ENCODE measurements at regions not wholly inside any gene's neighbourhood (a gene's known extent, or its start where the extent isn't known, plus 50 kb on each side); places are given as distances from the start of the nearest gene placed in this dataset.

DNA sequence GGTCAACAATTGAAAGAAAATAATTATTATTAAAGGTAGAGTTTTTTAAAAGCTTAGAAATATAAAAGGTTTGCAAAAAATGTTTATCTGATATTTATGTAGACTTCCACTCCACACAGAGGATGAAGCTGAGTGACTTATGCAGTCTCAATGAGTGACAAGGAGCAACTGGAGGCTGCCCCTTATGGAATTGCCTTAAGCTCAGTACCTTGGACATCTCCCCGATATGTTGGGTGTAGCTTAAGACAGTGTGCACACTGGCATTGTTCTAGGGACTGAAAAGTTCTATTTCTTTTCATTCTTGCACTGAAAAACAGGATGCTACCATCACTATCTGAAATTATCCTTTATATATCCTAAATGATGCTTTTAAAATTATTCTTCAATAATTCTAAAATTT is 292.1 kb downstream of the PRDM5 start:
- no peak overlapping the region for H3K4ac ChIP-seq (ENCODE audit: low read depth, low read length)
- no CpG with 5 or more reads among the region's 1 CpG for WGBS (ENCODE audit: extremely low coverage, insufficient read length, low lambda C conversion rate)
- H4K8ac ChIP-seq (replicated peaks; ENCODE audit: insufficient read length, low read depth, low read length), result no peak overlapping the region
- H3K27me3 ChIP-seq (ENCODE audit: insufficient read depth, low read length), result no peaks in the 10 kb centered on the region
- no peaks in the 10 kb centered on the region for H3K79me2 ChIP-seq (ENCODE audit: insufficient read depth, low read length)
- H3K4me3 Mint-ChIP-seq, result no peak overlapping the region
- no peaks in the 10 kb centered on the region for H3K4me1 ChIP-seq (ENCODE audit: insufficient read depth, low read length)
- H3K23me2 ChIP-seq (ENCODE audit: insufficient read length, low read depth, low read length, poor library complexity, severe bottlenecking), result no peaks in the 10 kb centered on the region
- DNase-seq, result no peak
- no peak overlapping the region for H2BK120ac ChIP-seq (ENCODE audit: low read depth, low read length, poor library complexity, severe bottlenecking)
- H3K27ac Mint-ChIP-seq, result no peak overlapping the region
- H4K20me1 ChIP-seq (ENCODE audit: control insufficient read depth, insufficient read depth, insufficient read length), result no peaks in the 10 kb centered on the region
- H3K23ac ChIP-seq (ENCODE audit: insufficient read length, low read depth, low read length), result no peak overlapping the region
- no peak overlapping the region for H2BK5ac ChIP-seq (ENCODE audit: insufficient read length, low read length)
- H4K5ac ChIP-seq (ENCODE audit: insufficient read length, low read depth, low read length), result no peak overlapping the region
- H2AFZ ChIP-seq (ENCODE audit: low read length), result no peak overlapping the region
- no peak overlapping the region for H2BK12ac ChIP-seq (ENCODE audit: insufficient read length, low read depth, low read length)
- no peaks in the 10 kb centered on the region; a peak in 1 of 7 replicates for H3K36me3 Mint-ChIP-seq (ENCODE audit: insufficient read depth in 1 of 3, low read depth in 3 of 3)
- H3K9me3 ChIP-seq (ENCODE audit: control insufficient read depth, low read depth, low read length), result no peaks in the 10 kb centered on the region
- H3K4me2 ChIP-seq (ENCODE audit: insufficient read depth, insufficient read length, low read length), result no peak overlapping the region
- no peak overlapping the region for H3T11ph ChIP-seq (ENCODE audit: low read length)
- no peak overlapping the region for H3K56ac ChIP-seq (ENCODE audit: insufficient read length, low read depth, low read length)
- no peaks in the 10 kb centered on the region for H3K79me1 ChIP-seq (ENCODE audit: insufficient read depth, low read depth, low read length, poor library complexity, severe bottlenecking)
- no peak overlapping the region for H2BK15ac ChIP-seq (ENCODE audit: low read depth, low read length)
- H2BK20ac ChIP-seq (ENCODE audit: low read depth, low read length, poor library complexity, severe bottlenecking), result no peak overlapping the region
- H3K14ac ChIP-seq (ENCODE audit: insufficient read depth, low read length), result no peak overlapping the region
- TF ChIP-seq, protein P1, sequence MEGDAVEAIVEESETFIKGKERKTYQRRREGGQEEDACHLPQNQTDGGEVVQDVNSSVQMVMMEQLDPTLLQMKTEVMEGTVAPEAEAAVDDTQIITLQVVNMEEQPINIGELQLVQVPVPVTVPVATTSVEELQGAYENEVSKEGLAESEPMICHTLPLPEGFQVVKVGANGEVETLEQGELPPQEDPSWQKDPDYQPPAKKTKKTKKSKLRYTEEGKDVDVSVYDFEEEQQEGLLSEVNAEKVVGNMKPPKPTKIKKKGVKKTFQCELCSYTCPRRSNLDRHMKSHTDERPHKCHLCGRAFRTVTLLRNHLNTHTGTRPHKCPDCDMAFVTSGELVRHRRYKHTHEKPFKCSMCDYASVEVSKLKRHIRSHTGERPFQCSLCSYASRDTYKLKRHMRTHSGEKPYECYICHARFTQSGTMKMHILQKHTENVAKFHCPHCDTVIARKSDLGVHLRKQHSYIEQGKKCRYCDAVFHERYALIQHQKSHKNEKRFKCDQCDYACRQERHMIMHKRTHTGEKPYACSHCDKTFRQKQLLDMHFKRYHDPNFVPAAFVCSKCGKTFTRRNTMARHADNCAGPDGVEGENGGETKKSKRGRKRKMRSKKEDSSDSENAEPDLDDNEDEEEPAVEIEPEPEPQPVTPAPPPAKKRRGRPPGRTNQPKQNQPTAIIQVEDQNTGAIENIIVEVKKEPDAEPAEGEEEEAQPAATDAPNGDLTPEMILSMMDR (conservative IDR thresholded peaks at IDR 0.05), result no peak
- no peaks in the 10 kb centered on the region for H3K27me3 Mint-ChIP-seq (ENCODE audit: low read depth)
- peaks cover 0 to 4% of the 10 kb centered on the region in 2 experiments; a peak in 2 of 4 replicates for H3K4me1 Mint-ChIP-seq
- H3K27ac ChIP-seq (ENCODE audit: insufficient read length, low read depth, low read length), result no peak overlapping the region
- no peak overlapping the region for H3K9ac ChIP-seq (ENCODE audit: extremely low read depth, insufficient read length, low read length)
- H3K18ac ChIP-seq (ENCODE audit: insufficient read length, low read depth, low read length), result no peak overlapping the region
- H2AK5ac ChIP-seq (ENCODE audit: insufficient read length, low read length), result no peak overlapping the region
- H3K9me3 Mint-ChIP-seq, result peaks cover 0 to 2% of the 10 kb centered on the region in 2 experiments; a peak in 2 of 5 replicates
- no peak overlapping the region for H4K91ac ChIP-seq (ENCODE audit: insufficient read length, low read depth, low read length)

All from H9 (cell line).